ENCODE measurements at regions not wholly inside any gene's neighbourhood (a gene's known extent, or its start where the extent isn't known, plus 50 kb on each side); places are given as distances from the start of the nearest gene placed in this dataset.

DNA sequence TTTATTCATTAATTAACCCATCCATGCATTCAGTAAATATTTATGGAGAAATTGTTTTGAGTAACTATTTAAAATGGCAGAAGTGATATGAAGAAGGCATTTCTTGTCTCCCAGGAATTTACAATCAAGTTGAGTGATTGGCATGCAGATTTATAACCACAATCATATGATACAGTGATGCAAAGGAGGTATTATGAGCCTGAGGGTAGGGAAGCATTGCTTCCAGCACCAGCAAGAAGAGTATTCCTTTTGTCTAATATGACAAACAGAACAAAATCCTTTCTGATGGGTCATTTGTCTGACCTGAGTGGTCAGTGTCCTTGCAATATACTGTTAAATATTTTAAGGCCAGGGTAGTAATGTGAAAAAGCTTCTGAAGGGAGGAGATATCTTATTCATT lies 244.2 kb upstream of the RGPD4 start:
- no peak for DNase-seq

DNA sequence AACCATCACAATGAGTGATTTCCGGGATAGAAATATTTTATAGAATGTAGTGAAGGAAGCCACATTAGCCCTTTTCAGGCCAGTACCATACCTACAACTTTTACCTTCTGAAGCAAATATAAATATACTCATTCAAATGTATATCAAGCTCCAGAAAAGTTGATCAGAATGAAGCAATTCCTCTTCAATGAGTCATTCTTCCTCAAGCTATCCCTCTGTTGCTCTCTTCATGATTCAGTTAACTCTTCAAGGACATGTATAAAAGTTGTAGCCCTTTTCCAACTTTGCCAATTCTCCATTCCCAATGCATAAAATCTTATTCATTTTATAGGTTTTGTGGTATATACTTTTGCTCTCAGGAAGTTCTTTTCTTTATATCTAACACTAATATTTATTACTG lies 242.1 kb upstream of the RGPD4 start:
- no peak for DNase-seq

GRCh38 chr2:107585851-107586250 lies 240.8 kb upstream of the RGPD4 start:
- DNase-seq: no peak

- DNase-seq: no peak
Observed at GRCh38 chr2:107588181-107588580, 238.5 kb upstream of the RGPD4 start.

- DNase-seq: no peak
Observed at GRCh38 chr2:107589079-107589491, 237.6 kb upstream of the RGPD4 start.

DNA sequence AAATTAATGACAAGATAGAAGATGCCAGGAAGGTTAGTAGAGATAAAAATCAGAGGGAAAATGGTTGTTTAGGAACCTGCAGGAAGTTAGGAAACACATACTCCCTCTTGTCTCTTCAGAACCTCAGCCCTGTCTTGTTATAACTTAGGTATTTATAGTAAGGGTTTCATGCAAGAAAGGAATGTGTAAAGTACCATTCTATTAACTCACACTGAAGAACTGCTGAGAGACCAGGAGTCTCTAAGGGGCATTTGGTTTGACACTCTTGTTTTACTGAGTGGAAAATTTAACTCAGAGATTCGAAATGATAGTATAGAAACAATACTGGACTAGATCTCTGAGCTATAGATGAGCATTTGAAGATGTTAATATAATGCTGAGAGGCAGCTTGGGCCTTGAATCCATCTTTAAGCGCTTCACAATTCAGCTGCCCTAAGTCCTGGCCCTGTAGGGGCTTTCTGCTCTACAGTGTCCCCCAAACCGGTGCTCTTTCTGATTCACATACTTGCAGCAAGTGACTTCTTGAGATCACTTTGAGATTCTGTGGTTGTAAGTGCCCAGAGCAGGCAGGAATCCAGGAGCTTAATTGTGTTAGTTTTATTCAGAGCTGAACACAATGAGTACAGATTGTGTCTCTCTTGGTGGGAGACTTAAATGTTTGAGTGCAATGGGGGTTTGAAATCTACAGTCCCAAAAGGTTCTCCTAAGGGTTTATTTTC lies 235.0 kb upstream of the RGPD4 start:
- no peak for DNase-seq

- no peak for DNase-seq
Observed at GRCh38 chr2:107592280-107592624, 234.4 kb upstream of the RGPD4 start.

DNA sequence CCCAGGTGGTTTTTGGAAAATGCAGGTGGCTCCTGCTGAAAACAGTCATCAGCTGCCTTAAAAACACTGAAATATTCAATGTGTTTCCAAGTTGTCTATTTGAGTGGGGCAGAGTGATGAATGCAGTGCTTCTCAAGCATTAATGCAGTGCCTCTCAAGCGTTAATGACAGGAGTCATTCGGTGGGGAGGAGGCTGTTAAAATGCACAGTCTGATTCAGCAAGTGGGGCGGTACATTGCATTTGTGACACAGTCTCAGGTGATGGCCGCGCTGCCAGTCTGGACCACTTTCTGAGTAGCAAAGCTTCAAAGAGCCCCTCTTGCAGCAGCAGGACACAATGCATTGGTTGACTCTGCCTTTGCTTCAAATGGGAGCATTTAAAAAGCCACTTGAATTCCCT lies 231.4 kb upstream of the RGPD4 start:
- no peak for DNase-seq

DNA sequence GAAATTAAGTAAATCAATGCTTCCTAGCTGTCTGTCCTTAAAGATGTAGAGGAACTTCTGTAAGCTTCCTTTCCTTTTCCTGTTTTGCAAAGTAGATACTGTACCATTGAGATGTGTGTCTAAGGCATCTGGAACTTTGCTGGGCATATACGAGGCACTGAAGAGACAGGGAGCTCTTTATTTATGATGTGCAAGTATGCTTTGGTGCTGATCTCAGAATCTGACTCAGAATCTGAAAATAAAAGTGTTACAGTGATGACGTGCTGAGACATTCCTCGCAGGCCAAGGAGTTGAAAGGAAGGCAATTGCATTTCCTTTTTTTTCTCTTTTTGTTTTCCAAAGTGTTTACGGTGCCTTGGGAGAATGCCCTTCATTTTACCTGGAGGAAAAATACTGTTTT lies 230.9 kb upstream of the RGPD4 start:
- DNase-seq: no peak

DNA sequence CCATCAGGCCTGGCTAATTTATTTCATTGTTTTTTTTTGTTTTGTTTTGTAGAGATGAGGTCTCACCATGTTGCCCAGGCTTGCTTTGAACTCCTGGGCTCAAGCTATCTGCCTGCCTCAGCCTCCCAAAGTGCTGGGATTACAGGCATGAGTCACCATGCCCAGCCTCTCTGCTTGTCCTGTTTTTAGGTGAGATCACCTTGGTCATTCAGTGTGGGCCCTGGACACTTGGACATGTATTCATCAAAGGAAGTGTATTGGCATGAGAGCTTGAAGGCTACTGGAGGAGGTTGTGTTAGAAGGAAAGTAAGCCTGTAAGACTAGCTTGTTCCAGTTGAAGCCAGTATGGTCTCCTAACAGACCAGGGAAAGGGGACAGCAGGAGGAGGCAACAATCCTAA lies 229.2 kb upstream of the RGPD4 start:
- DNase-seq: no peak

GRCh38 chr2:107602801-107603200 lies 223.9 kb upstream of the RGPD4 start:
- no peak for DNase-seq

- DNase-seq: no peak
Observed at GRCh38 chr2:107607054-107607453, 219.6 kb upstream of the RGPD4 start.

GRCh38 chr2:107607473-107607872 lies 219.2 kb upstream of the RGPD4 start:
- no peak for DNase-seq

DNA sequence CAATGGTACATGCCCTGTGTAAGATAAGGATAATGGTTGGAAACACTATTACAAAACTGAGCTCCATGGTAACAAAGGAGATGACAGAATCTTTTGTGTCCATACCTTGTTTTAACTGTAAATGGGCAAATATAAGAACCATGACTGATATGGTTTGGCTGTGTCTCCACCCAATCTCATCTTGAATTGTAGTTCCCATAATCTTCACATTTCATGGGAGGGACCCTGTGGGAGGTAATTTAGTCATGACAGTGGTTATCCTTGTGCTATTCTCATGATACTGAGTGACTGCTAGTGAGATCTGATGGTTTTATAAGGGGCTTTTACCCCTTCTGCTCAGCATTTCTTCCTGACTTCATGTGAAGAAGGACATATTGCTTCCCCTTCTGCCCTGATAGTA lies 211.7 kb upstream of the RGPD4 start:
- DNase-seq: no peak

DNA sequence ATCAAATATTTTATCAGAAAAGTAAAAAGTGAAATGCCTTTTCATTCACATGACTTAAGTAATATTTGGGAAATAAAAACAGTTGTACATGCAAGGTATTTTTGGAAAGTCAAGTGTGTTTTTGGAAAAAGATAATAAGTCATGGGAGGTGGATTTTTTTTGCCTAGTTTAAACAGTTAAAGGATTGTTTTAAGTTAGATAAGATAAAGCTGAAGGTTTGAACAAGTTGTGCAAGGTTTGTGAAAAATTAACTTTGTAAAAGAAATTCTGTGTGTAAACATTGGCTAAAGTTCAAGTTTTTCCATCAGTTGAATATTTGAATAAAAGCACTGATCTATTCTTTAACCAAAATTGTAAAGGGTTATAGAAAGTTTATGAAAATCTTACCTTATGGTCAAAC lies 207.9 kb upstream of the RGPD4 start:
- DNase-seq: no peak

DNA sequence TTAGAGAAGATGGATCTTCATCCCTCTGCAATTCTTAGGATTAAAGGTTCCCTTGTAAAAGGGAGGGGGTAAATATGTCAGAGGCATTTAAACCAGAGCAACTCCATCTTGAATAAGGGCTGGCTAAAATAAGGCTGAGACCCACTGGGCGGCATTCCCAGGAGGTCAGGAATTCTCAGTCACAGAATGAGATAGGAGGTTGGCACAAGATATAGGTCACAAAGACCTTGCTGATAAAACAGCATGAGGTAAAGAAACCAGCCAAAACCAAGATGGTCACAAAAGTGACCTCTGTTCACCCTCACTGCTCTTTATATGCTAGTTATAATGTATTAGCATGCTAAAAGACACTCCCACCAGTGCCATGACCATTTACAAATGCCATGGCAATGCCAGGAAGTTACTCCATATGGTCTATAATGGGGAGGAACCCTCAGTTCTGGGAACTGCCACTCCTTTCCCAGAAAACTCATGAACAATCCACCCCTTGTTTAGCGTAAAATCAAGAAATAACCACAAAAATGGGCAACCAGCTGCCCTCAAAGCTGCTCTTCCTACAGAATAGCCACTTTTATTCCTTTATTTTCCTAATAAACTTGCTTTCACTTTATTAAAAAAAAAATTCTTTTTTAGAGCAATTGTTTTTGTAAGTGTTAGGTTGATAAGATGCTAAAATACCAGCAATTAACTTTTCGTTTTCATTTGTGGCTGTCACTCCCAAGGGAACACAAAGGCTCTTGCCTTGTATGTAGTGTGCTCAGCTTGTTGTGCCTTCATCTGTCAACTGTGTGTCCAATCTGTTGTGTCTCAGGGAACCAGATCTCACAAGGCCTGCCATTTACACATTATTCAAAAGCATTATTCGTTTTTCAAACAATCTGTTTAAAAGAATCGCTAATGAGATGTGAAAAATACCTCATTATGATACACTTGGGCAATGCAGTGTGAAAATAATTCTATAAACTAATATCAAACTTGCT lies 205.2 kb upstream of the RGPD4 start:
- no peak for DNase-seq

DNA sequence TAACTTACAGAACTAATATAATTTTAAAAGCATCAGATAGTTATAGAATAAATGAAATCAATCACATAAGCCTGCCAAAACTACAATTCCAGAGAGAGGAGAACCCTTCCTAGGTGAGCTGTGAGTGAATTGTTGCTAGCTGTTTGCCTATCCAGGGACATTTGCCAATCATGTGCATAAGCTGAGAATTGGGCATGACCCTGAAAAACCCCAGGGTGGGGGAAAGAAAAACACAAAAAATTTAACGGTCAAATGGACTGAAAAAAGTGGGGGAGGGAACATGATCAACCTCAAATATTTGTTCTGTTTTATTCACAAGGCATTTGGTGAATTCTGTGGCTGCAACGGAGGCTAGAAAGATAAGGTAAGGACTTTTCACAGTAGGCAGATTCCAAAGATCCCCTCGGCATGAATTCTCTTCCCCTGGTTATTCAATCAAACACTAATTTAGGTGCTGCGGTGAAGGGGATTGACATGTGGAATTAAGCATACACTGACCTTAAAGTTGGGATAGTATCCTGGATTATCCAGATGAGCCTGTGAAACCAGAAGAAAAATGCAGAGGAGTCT lies 203.9 kb upstream of the RGPD4 start:
- DNase-seq: no peak

DNA sequence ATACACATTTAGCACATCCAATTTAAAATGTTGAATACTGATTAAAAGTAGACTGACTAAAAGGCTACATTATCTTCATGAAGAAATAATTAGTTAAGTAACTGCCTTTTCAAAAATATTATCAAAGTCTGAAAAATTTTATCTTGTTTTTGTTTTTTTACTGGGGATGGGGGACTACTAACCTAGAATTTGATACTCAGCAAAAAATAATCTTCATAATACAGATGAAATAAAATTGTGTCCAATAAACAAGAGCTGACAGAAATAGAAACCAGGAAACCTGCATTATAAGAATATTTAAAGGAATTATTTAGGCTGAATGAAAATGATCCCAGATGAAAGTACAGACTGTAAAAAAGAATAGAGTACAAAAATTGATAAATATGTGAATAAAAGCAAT lies 200.7 kb upstream of the RGPD4 start:
- no peak for DNase-seq

- no peak for DNase-seq
Observed at GRCh38 chr2:107627164-107627563, 199.5 kb upstream of the RGPD4 start.

DNA sequence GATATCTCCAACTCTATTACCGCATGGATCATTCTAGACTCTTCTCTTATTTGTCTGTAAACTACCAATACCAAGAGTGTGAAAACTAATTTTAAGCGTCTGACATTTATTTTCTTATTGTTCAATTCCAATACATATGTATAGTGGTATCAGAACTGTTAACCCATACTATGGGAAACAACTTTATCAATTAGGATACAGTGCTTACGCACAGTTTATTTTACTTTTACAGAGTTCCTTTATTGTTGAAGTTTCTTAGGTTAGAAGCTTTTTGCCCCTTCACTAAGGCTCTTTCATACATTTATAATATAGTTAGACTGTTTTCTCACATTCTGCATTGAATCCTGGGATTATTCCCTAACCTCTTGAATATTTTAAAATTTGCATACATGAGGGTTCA lies 198.8 kb upstream of the RGPD4 start:
- DNase-seq: no peak

DNA sequence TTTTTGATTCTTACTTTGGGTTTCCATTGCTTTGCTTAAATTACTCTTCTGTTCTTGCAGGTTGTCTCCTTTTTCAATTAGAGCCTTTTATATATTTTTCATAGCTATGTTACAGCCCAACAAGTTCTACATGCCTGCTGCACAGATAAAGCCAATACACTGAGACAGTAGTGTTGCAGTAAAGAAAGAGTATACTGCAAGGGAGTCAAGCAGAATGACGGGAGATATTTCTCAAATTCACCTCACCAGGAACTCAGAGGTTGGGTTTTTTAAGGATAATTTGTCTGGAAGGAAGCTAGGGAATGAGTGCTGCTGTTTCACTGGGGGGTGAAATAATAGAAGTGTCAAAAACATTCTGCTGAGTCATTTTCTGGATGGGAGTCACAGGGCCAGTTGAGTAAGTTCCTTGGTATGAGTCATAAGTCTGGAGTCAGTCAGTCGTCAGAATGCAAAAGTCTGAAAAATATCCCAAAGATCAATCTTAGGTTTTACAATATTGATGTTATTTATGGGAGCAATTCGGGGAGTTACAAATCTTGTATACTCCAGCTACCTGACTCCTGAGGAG lies 193.0 kb upstream of the RGPD4 start:
- peak; percentile 3 for DNase-seq

DNA sequence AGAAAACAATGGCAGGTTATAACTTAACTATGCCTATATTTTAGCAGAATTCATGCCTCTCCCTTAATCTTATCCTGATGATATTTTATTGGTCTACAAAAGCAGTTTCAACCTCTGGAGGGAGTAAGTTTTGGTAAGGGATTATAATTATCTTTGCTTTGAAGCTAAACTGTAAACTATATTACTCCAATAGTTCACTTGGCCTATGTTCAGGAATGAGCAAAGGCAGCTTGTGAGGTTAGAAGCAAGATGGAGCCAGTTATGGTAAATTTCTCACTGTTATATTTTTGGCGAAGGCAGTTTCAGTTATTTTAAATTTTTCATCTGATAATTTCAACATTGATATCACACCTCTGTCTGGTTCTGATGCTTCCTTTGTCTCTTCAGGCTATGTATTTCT lies 192.5 kb upstream of the RGPD4 start:
- DNase-seq: no peak

GRCh38 chr2:107635883-107636282 lies 190.8 kb upstream of the RGPD4 start:
- DNase-seq: no peak

DNA sequence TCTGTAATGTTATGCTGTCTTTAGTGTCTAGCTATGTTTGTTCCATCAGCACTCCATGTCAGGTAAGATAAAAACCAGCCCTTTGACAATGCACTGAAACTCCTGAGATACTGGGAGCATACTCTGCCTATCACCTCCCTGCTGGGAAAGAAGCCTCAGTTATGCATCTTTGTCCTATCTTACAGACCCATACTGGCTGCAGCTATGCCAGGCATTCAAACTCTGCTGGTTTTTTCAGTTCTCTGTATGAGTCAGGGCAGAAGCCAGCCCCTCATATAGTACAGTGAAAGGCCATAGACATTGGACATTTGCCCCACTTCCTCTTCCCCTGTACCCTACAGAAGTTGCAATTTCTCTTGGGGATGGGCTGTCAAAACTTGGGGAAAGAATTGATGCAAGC lies 181.1 kb upstream of the RGPD4 start:
- DNase-seq: no peak

Measured in activated CD4-positive, alpha-beta T cell treated with anti-CD3 and anti-CD28 coated beads, Interleukin-2, Interleukin-6, amounts not matched to agents 100 ng/mL and 50 ng/mL, durations not matched to agents 16 hours and 8 hours (primary cell).